NCI-H128 (cell line): ENCODE measurements at regions not wholly inside any gene's neighbourhood (a gene's known extent, or its start where the extent isn't known, plus 50 kb on each side); places are given as distances from the start of the nearest gene placed in this dataset.
"Not testable (repeated sequence)": the region's sequence is repeated elsewhere in the genome, so short reads cannot be mapped to it uniquely, and the experiment has no call there.

Source experiments
- DNase-seq: peaks from one replicate; lab custom pipeline; 2025; ENCODE audit not compliant: unreplicated experiment; lab: John Stamatoyannopoulos, UW

GRCh38 chr6:99668036-99668705, 61.5 kb downstream of the PRDM13 start:
- DNase-seq = peak; percentile 55

- no peak for DNase-seq
These were observed 83.5 kb downstream of the PRDM13 start for GRCh38 chr6:99689916-99690685.

GRCh38 chr6:99702287-99702686, 95.7 kb downstream of the PRDM13 start:
- DNase-seq = not testable (repeated sequence)

GRCh38 chr6:99709062-99709461, 102.4 kb downstream of the PRDM13 start:
- DNase-seq = no peak

GRCh38 chr6:99711302-99711701, 104.7 kb downstream of the PRDM13 start:
- DNase-seq = no peak

- DNase-seq = no peak
These were observed 105.3 kb downstream of the PRDM13 start for GRCh38 chr6:99711925-99712324.

GRCh38 chr6:99712519-99712918, 105.9 kb downstream of the PRDM13 start:
- no peak for DNase-seq

GRCh38 chr6:99722043-99722442, 115.4 kb downstream of the PRDM13 start:
- DNase-seq = not testable (repeated sequence)

- not testable (repeated sequence) for DNase-seq
These were observed 123.6 kb downstream of the PRDM13 start for GRCh38 chr6:99730237-99730636.

GRCh38 chr6:99736302-99736701, 129.7 kb downstream of the PRDM13 start:
- no peak for DNase-seq

- no peak for DNase-seq
These were observed 132.9 kb downstream of the PRDM13 start for GRCh38 chr6:99739526-99739925.

- DNase-seq = no peak
These were observed 134.5 kb downstream of the PRDM13 start for GRCh38 chr6:99741092-99741491.

GRCh38 chr6:99743647-99744046, 137.0 kb downstream of the PRDM13 start:
- DNase-seq = no peak

- DNase-seq = no peak
These were observed 139.0 kb downstream of the PRDM13 start for GRCh38 chr6:99745651-99746050.

- peak; percentile 64 for DNase-seq
These were observed 139.7 kb downstream of the PRDM13 start for GRCh38 chr6:99746261-99746895.

- DNase-seq = no peak
These were observed 155.1 kb downstream of the PRDM13 start for GRCh38 chr6:99761711-99762110.

- no peak for DNase-seq
These were observed 161.5 kb downstream of the PRDM13 start for GRCh38 chr6:99768166-99768565.

- DNase-seq = no peak
These were observed 173.3 kb downstream of the PRDM13 start for GRCh38 chr6:99779631-99780555.

GRCh38 chr6:99780556-99780885, 173.9 kb downstream of the PRDM13 start:
- DNase-seq = no peak

- no peak for DNase-seq
These were observed 183.1 kb downstream of the PRDM13 start for GRCh38 chr6:99789767-99790166.

- no peak for DNase-seq
These were observed 184.0 kb downstream of the PRDM13 start for GRCh38 chr6:99790679-99791078.
